ENCODE measurements at regions not wholly inside any gene's neighbourhood (a gene's known extent, or its start where the extent isn't known, plus 50 kb on each side); places are given as distances from the start of the nearest gene placed in this dataset.

- Histone ChIP-seq H3K9ac (ENCODE audit: low read length) (no peak overlapping the region), H3K36me3 (ENCODE audit: control insufficient read depth, insufficient read depth, low read length) (no peaks in the 10 kb centered on the region), H3K27me3 (ENCODE audit: control insufficient read depth, insufficient read depth, low read length) (no peaks in the 10 kb centered on the region), H3K9me3 (ENCODE audit: control insufficient read depth, insufficient read depth, low read depth, low read length) (no peaks in the 10 kb centered on the region), H3K27ac (ENCODE audit: low read depth, low read length) (no peak overlapping the region), H3K4me3 (ENCODE audit: low read depth, low read length) (no peak overlapping the region), H3K4me1 (ENCODE audit: control insufficient read depth, insufficient read depth, low read length) (no peaks in the 10 kb centered on the region; the same call in 1 of the 2 replicates)
Observed at GRCh38 chr3:13207578-13207922, 134.3 kb upstream of the IQSEC1 start.

GRCh38 chr3:13206799-13207577, 133.8 kb upstream of the IQSEC1 start:
- Histone ChIP-seq H3K36me3 (ENCODE audit: control insufficient read depth, insufficient read depth, low read length) (no peaks in the 10 kb centered on the region), H3K4me1 (ENCODE audit: control insufficient read depth, insufficient read depth, low read length) (no peaks in the 10 kb centered on the region; the same call in 1 of the 2 replicates), H3K9me3 (ENCODE audit: control insufficient read depth, insufficient read depth, low read depth, low read length) (no peaks in the 10 kb centered on the region), H3K27me3 (ENCODE audit: control insufficient read depth, insufficient read depth, low read length) (no peaks in the 10 kb centered on the region), H3K27ac (ENCODE audit: low read depth, low read length) (no peak overlapping the region), H3K4me3 (ENCODE audit: low read depth, low read length) (no peak overlapping the region), H3K9ac (ENCODE audit: low read length) (no peak overlapping the region)

- Histone ChIP-seq H3K9me3 (ENCODE audit: control insufficient read depth, insufficient read depth, low read depth, low read length) (no peaks in the 10 kb centered on the region), H3K27ac (ENCODE audit: low read depth, low read length) (no peak overlapping the region), H3K36me3 (ENCODE audit: control insufficient read depth, insufficient read depth, low read length) (no peaks in the 10 kb centered on the region), H3K4me1 (ENCODE audit: control insufficient read depth, insufficient read depth, low read length) (peaks cover 2% of the 10 kb centered on the region; the same call in 1 of the 2 replicates), H3K9ac (ENCODE audit: low read length) (no peak overlapping the region), H3K4me3 (ENCODE audit: low read depth, low read length) (no peak overlapping the region), H3K27me3 (ENCODE audit: control insufficient read depth, insufficient read depth, low read length) (no peaks in the 10 kb centered on the region)
Observed at GRCh38 chr3:13205567-13206143, 132.4 kb upstream of the IQSEC1 start.

- Histone ChIP-seq H3K4me1 (ENCODE audit: control insufficient read depth, insufficient read depth, low read length) (peaks cover 6% of the 10 kb centered on the region; the same call in 1 of the 2 replicates), H3K9me3 (ENCODE audit: control insufficient read depth, insufficient read depth, low read depth, low read length) (no peaks in the 10 kb centered on the region), H3K9ac (ENCODE audit: low read length) (no peak overlapping the region), H3K4me3 (ENCODE audit: low read depth, low read length) (no peak overlapping the region), H3K27ac (ENCODE audit: low read depth, low read length) (no peak overlapping the region), H3K27me3 (ENCODE audit: control insufficient read depth, insufficient read depth, low read length) (no peaks in the 10 kb centered on the region), H3K36me3 (ENCODE audit: control insufficient read depth, insufficient read depth, low read length) (no peaks in the 10 kb centered on the region)
Observed at GRCh38 chr3:13204177-13204581, 130.9 kb upstream of the IQSEC1 start.

GRCh38 chr3:13203398-13204176, 130.4 kb upstream of the IQSEC1 start:
- Histone ChIP-seq H3K4me3 (ENCODE audit: low read depth, low read length) (no peak overlapping the region), H3K9ac (ENCODE audit: low read length) (no peak overlapping the region), H3K36me3 (ENCODE audit: control insufficient read depth, insufficient read depth, low read length) (no peaks in the 10 kb centered on the region), H3K27ac (ENCODE audit: low read depth, low read length) (no peak overlapping the region), H3K9me3 (ENCODE audit: control insufficient read depth, insufficient read depth, low read depth, low read length) (no peaks in the 10 kb centered on the region), H3K4me1 (ENCODE audit: control insufficient read depth, insufficient read depth, low read length) (peaks cover 6% of the 10 kb centered on the region; the same call in 1 of the 2 replicates), H3K27me3 (ENCODE audit: control insufficient read depth, insufficient read depth, low read length) (no peaks in the 10 kb centered on the region)

GRCh38 chr3:13202744-13203397, 129.6 kb upstream of the IQSEC1 start:
- Histone ChIP-seq H3K9me3 (ENCODE audit: control insufficient read depth, insufficient read depth, low read depth, low read length) (no peaks in the 10 kb centered on the region), H3K36me3 (ENCODE audit: control insufficient read depth, insufficient read depth, low read length) (no peaks in the 10 kb centered on the region), H3K4me3 (ENCODE audit: low read depth, low read length) (no peak overlapping the region), H3K4me1 (ENCODE audit: control insufficient read depth, insufficient read depth, low read length) (peaks cover 6% of the 10 kb centered on the region; the same call in 1 of the 2 replicates), H3K27me3 (ENCODE audit: control insufficient read depth, insufficient read depth, low read length) (no peaks in the 10 kb centered on the region), H3K27ac (ENCODE audit: low read depth, low read length) (no peak overlapping the region), H3K9ac (ENCODE audit: low read length) (no peak overlapping the region)

GRCh38 chr3:13201851-13202250, 128.6 kb upstream of the IQSEC1 start:
- H3K27me3 ChIP-seq (ENCODE audit: control insufficient read depth, insufficient read depth, low read length) = no peaks in the 10 kb centered on the region
- no peaks in the 10 kb centered on the region for H3K36me3 ChIP-seq (ENCODE audit: control insufficient read depth, insufficient read depth, low read length)
- no peak overlapping the region for H3K4me3 ChIP-seq (ENCODE audit: low read depth, low read length)
- H3K9ac ChIP-seq (ENCODE audit: low read length) = no peak overlapping the region
- H3K4me1 ChIP-seq (ENCODE audit: control insufficient read depth, insufficient read depth, low read length) = peaks cover 6% of the 10 kb centered on the region; the same call in 1 of the 2 replicates
- H3K27ac ChIP-seq (ENCODE audit: low read depth, low read length) = no peak overlapping the region
- no peaks in the 10 kb centered on the region for H3K9me3 ChIP-seq (ENCODE audit: control insufficient read depth, insufficient read depth, low read depth, low read length)

GRCh38 chr3:13200946-13201345, 127.7 kb upstream of the IQSEC1 start:
- Histone ChIP-seq H3K9me3 (ENCODE audit: control insufficient read depth, insufficient read depth, low read depth, low read length) (no peaks in the 10 kb centered on the region), H3K4me1 (ENCODE audit: control insufficient read depth, insufficient read depth, low read length) (peaks cover 6% of the 10 kb centered on the region; the same call in 1 of the 2 replicates), H3K9ac (ENCODE audit: low read length) (no peak overlapping the region), H3K27me3 (ENCODE audit: control insufficient read depth, insufficient read depth, low read length) (no peaks in the 10 kb centered on the region), H3K36me3 (ENCODE audit: control insufficient read depth, insufficient read depth, low read length) (no peaks in the 10 kb centered on the region), H3K27ac (ENCODE audit: low read depth, low read length) (no peak overlapping the region), H3K4me3 (ENCODE audit: low read depth, low read length) (no peak overlapping the region)

- H3K27me3 ChIP-seq (ENCODE audit: control insufficient read depth, insufficient read depth, low read length) = no peaks in the 10 kb centered on the region
Observed at GRCh38 chr3:13200465-13200864, 127.2 kb upstream of the IQSEC1 start.

GRCh38 chr3:13199899-13200451, 126.7 kb upstream of the IQSEC1 start:
- H3K9me3 ChIP-seq (ENCODE audit: control insufficient read depth, insufficient read depth, low read depth, low read length) = no peaks in the 10 kb centered on the region
- H3K4me3 ChIP-seq (ENCODE audit: low read depth, low read length) = no peak overlapping the region
- H3K36me3 ChIP-seq (ENCODE audit: control insufficient read depth, insufficient read depth, low read length) = no peaks in the 10 kb centered on the region
- H3K9ac ChIP-seq (ENCODE audit: low read length) = no peak overlapping the region
- no peak overlapping the region for H3K27ac ChIP-seq (ENCODE audit: low read depth, low read length)
- H3K27me3 ChIP-seq (ENCODE audit: control insufficient read depth, insufficient read depth, low read length) = no peaks in the 10 kb centered on the region
- peaks cover 6% of the 10 kb centered on the region; the same call in 1 of the 2 replicates for H3K4me1 ChIP-seq (ENCODE audit: control insufficient read depth, insufficient read depth, low read length)

More at GRCh38 chr3:13200465-13200864, 127.2 kb upstream of the IQSEC1 start:
- Histone ChIP-seq H3K27ac (ENCODE audit: low read depth, low read length) (no peak overlapping the region), H3K4me3 (ENCODE audit: low read depth, low read length) (no peak overlapping the region), H3K36me3 (ENCODE audit: control insufficient read depth, insufficient read depth, low read length) (no peaks in the 10 kb centered on the region), H3K9me3 (ENCODE audit: control insufficient read depth, insufficient read depth, low read depth, low read length) (no peaks in the 10 kb centered on the region), H3K9ac (ENCODE audit: low read length) (no peak overlapping the region), H3K4me1 (ENCODE audit: control insufficient read depth, insufficient read depth, low read length) (peaks cover 6% of the 10 kb centered on the region; the same call in 1 of the 2 replicates)
